ENCODE measurements at regions not wholly inside any gene's neighbourhood (a gene's known extent, or its start where the extent isn't known, plus 50 kb on each side); places are given as distances from the start of the nearest gene placed in this dataset.
"Not testable (repeated sequence)": the region's sequence is repeated elsewhere in the genome, so short reads cannot be mapped to it uniquely, and the experiment has no call there.

- no peak for DNase-seq
- intact Hi-C loops (cut with DNase I), result no loop called here
These were observed 71.2 kb upstream of the EPCAM start for GRCh38 chr2:47297767-47298425.

GRCh38 chr2:47295981-47296635 is 73.0 kb upstream of the EPCAM start:
- no peak for DNase-seq
- intact Hi-C loops (cut with DNase I), result no loop called here

GRCh38 chr2:47295131-47295980 is 73.8 kb upstream of the EPCAM start:
- intact Hi-C loops (cut with DNase I), result no loop called here
- no peak for DNase-seq

- intact Hi-C loops (cut with DNase I), result no loop called here
- no peak for DNase-seq
These were observed 75.1 kb upstream of the EPCAM start for GRCh38 chr2:47293976-47294375.

- intact Hi-C loops (cut with DNase I), result no loop called here
- DNase-seq, result no peak
These were observed 80.2 kb upstream of the EPCAM start for GRCh38 chr2:47288864-47289263.

GRCh38 chr2:47283659-47284058 is 85.5 kb upstream of the EPCAM start:
- no peak for DNase-seq
- intact Hi-C loops (cut with DNase I), result no loop called here

GRCh38 chr2:47282621-47283272 is 86.4 kb upstream of the EPCAM start:
- intact Hi-C loops (cut with DNase I), result no loop called here
- DNase-seq, result no peak

GRCh38 chr2:47279525-47279924 is 89.6 kb upstream of the EPCAM start:
- intact Hi-C loops (cut with DNase I), result not testable (repeated sequence)

GRCh38 chr2:47277987-47278386 is 91.1 kb upstream of the EPCAM start:
- intact Hi-C loops (cut with DNase I), result no loop called here
- DNase-seq, result no peak

More at GRCh38 chr2:47279525-47279924, 89.6 kb upstream of the EPCAM start:
- not testable (repeated sequence) for DNase-seq

GRCh38 chr2:47277187-47277586 is 91.9 kb upstream of the EPCAM start:
- intact Hi-C loops (cut with DNase I), result no loop called here
- DNase-seq, result no peak

GRCh38 chr2:47276061-47276460 is 93.0 kb upstream of the EPCAM start:
- no peak for DNase-seq
- intact Hi-C loops (cut with DNase I), result no loop called here

- intact Hi-C loops (cut with DNase I), result loop anchor here (5.0 kb wide), 1 partner anchor 38 kb away; no protein-coding TSS in a partner anchor
- DNase-seq, result no peak
These were observed 94.9 kb upstream of the EPCAM start for GRCh38 chr2:47274054-47274782.

GRCh38 chr2:47272905-47273758 is 96.0 kb upstream of the EPCAM start:
- no peak for DNase-seq
- intact Hi-C loops (cut with DNase I), result loop anchor here (5.0 kb wide), 1 partner anchor 39 kb away; no protein-coding TSS in a partner anchor

- DNase-seq, result peak; percentile 34 to 94 (median 64)
- intact Hi-C loops (cut with DNase I), result loop anchor here (5.0 kb wide), 1 partner anchor 40 kb away; no protein-coding TSS in a partner anchor
These were observed 95.9 kb upstream of the CALM2 start for GRCh38 chr2:47272031-47272864.

- intact Hi-C loops (cut with DNase I), result loop anchor here (5.0 kb wide), 1 partner anchor 41 kb away; no protein-coding TSS in a partner anchor
These were observed 95.0 kb upstream of the CALM2 start for GRCh38 chr2:47271054-47272000.

GRCh38 chr2:47270421-47270820 is 94.1 kb upstream of the CALM2 start:
- no peak for DNase-seq
- intact Hi-C loops (cut with DNase I), result loop anchor here (5.0 kb wide), 1 partner anchor 42 kb away; no protein-coding TSS in a partner anchor

More at GRCh38 chr2:47271054-47272000, 95.0 kb upstream of the CALM2 start:
- DNase-seq, result no peak
